HG03558 (cell line): ENCODE measurements at regions not wholly inside any gene's neighbourhood (a gene's known extent, or its start where the extent isn't known, plus 50 kb on each side); places are given as distances from the start of the nearest gene placed in this dataset.

Experiments used
- ATAC-seq: cut with Tn5 transposase; IDR thresholded peaks from one replicate; pipeline ENCODE4 v1.9.1; 2021; ENCODE audit warnings: moderate number of reproducible peaks; ENCODE audit not compliant: unreplicated experiment; ENCODE audit errors: extremely low read depth

- no peak for ATAC-seq
These were observed 266.8 kb downstream of the SEC14L1 start for GRCh38 chr17:77407321-77408277.

- ATAC-seq = no peak
These were observed 267.5 kb downstream of the SEC14L1 start for GRCh38 chr17:77408284-77408683.

GRCh38 chr17:77409282-77410161, 268.8 kb downstream of the SEC14L1 start:
- no peak for ATAC-seq

GRCh38 chr17:77410470-77410869, 269.7 kb downstream of the SEC14L1 start:
- ATAC-seq = no peak

- no peak for ATAC-seq
These were observed 274.1 kb downstream of the SEC14L1 start for GRCh38 chr17:77414811-77415400.

GRCh38 chr17:77416105-77416713, 275.4 kb downstream of the SEC14L1 start:
- no peak for ATAC-seq

GRCh38 chr17:77417575-77417974, 276.8 kb downstream of the SEC14L1 start:
- ATAC-seq = no peak

GRCh38 chr17:77418609-77419008, 277.8 kb downstream of the SEC14L1 start:
- ATAC-seq = no peak

GRCh38 chr17:77419095-77419494, 278.3 kb downstream of the SEC14L1 start:
- no peak for ATAC-seq

GRCh38 chr17:77419547-77420094, 278.9 kb downstream of the SEC14L1 start:
- ATAC-seq = no peak

GRCh38 chr17:77420095-77420803, 279.5 kb downstream of the SEC14L1 start:
- ATAC-seq = no peak

GRCh38 chr17:77420804-77421629, 280.2 kb downstream of the SEC14L1 start:
- ATAC-seq = no peak

GRCh38 chr17:77421630-77421972, 280.8 kb downstream of the SEC14L1 start:
- ATAC-seq = no peak

- ATAC-seq = no peak
These were observed 281.5 kb downstream of the SEC14L1 start for GRCh38 chr17:77422104-77422747.

- ATAC-seq = no peak
These were observed 282.0 kb downstream of the SEC14L1 start for GRCh38 chr17:77422748-77423113.

GRCh38 chr17:77423589-77424451, 283.1 kb downstream of the SEC14L1 start:
- no peak for ATAC-seq
